Keratinocyte (primary cell): ENCODE measurements at regions not wholly inside any gene's neighbourhood (a gene's known extent, or its start where the extent isn't known, plus 50 kb on each side); places are given as distances from the start of the nearest gene placed in this dataset.

Experiments
- CTCF ChIP-seq, 3 experiments: IDR thresholded peaks in 1 of 3; conservative IDR thresholded peaks in 1 of 3; optimal IDR thresholded peaks in 1 of 3; 2 replicates in 2 of 3; 3 replicates in 1 of 3; pipeline versions ENCODE3 to v1.5.1; 2011; ENCODE audit warnings: low read length in 3 of 3, mild to moderate bottlenecking in 3 of 3, moderate library complexity in 2 of 3, control low read depth in 1 of 3, inconsistent platforms in 1 of 3; ENCODE audit not compliant: insufficient read depth in 2 of 3; ENCODE audit errors: extremely low read depth in 1 of 3
- EZH2 ChIP-seq: IDR thresholded peaks from one replicate; pipeline ENCODE4 v1.6.1; 2012; ENCODE audit warnings: inconsistent platforms, mild to moderate bottlenecking, low read length, moderate library complexity

- TF ChIP-seq CTCF (optimal IDR thresholded peaks at IDR 0.05 in 1 of 3, IDR thresholded peaks at IDR 0.05 in 1 of 3, conservative IDR thresholded peaks at IDR 0.05 in 1 of 3; ENCODE audit: extremely low read depth in 1 of 3, insufficient read depth in 2 of 3, low read length in 3 of 3) (no peak), EZH2 (no peak)
Measured at GRCh38 chr3:139759470-139759869, 81.7 kb upstream of the NMNAT3 start.
